Hepatic stellate cell (primary cell): ENCODE measurements at regions not wholly inside any gene's neighbourhood (a gene's known extent, or its start where the extent isn't known, plus 50 kb on each side); places are given as distances from the start of the nearest gene placed in this dataset.
"Not testable (repeated sequence)": the region's sequence is repeated elsewhere in the genome, so short reads cannot be mapped to it uniquely, and the experiment has no call there.

Experiments used
- DNase-seq: peaks from one replicate; pipeline ENCODE4 v3.0.0; 2011; ENCODE audit warnings: low spot score

DNA sequence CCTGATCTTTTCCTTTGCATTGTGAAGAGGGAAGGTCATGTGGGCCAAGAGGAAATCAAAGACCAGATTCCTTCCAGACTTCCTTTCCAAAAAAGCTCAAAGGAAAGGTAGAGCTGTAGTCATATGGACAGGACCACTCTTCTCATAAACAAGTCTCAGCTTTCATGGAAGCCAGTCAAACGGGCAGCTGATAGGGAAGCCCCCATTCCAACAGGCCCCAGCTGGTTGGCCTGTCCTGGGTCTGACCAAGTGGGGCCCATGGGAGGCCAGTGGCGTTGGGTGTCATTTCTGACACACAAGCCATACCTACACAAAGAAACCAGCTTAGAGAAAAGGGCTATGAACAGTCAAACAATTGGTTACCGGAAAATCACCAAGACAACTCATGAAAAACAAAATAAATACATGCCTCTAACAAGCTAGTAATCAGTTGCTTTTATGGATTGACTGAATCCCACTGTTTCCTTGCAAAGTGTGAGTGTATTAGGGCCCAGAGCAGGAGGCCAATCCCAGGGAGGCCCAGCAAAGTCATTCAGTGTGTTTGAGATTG is 149.6 kb upstream of the MAMLD1 start:
- DNase-seq, result no peak

DNA sequence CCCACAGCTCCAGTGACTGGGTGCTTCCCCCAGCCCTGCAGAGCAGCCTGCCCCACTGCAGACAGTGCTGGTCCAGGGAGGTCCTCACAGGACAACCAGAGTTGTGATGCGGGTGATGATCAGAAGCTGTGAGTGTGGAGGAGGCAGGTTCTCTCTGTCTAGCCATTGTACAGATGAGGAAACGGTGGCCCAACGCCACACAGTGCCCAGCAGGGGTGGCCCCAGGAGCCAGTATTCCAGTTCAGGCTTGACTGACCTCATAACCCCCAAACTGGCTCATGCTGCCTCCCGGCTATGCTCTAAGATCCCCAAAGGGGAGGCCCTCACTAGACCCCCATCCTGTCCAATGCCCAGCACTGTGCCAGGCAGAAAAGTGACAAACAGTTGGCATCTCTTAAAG is 147.1 kb upstream of the MAMLD1 start:
- DNase-seq, result not testable (repeated sequence)

DNA sequence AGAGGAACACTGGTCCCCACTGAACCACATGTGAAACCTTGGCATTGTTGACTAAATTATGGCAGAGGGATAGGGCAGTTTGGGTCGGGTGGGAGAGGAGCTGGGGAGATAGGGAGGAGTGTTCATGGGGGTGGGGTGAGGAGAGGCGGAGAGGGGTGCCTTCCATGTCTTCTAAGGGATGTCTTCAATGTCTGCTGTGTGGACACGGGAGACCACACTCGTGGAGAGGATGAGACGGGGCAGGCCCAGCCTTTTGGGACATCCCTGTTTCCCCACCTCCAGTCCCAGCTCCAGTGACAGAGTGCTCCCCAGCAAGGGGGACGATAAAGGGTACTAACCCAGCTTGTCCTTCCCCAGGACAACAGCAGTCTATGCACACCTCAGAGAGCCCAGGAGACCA is 146.4 kb upstream of the MAMLD1 start:
- DNase-seq, result no peak

DNA sequence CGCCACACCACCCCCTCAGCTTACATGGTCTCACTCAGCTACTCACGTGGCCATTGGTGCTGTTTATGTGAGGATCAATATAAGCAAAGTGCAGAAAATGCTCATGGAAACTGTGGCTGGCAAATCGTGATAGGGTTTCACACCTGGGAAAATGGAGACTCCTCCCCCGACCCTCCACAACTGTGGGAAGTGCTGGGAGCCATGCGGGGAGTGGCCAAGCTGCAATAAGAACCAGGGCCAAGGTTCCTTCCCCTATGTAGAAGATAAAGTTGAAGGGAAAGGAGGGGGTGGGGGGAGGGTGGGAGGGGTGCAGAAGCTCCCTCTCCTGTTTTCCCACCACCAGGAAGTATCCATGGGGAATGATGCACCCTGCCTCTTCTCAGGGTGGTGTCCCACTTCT is 145.5 kb upstream of the MAMLD1 start:
- no peak for DNase-seq

DNA sequence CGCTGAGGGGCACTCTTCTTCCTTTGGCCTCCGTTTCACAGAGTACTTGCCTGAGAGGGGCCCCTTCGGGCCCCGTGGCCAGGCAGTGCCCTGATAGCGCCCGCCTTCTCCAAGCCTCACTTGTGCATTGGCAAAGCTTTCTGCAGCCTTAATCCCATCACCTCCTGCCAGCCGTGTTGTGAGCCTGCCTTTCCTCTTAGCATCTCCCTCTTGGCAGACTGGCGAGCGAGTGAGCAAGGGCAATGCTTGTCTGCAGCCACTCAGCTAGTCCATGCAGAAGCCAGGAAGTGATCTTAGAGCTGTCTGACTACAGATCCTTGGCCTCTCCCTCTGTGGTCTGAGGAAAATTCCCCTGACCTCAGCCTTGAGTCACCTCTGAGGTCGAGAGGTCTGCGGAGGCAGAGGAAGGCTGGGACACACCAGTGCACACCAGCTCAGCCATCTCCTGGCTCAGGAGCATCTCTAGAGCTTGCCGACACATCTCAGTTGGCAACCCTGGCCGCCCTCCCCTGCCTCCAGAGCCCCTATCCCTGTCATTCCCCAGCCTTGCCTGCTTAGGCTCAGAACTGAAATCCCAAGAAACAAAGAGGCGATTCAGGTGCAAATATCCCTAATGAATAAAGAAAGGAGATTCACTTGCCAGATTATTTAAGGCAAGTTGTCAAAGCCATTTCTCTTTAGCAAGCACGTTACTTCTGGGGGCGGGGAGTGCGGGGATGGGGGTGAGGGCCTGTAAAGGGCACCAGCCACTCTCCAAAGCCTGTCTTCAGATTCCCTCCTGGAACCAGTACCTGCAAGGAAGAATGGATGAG is 143.5 kb upstream of the MAMLD1 start:
- DNase-seq, result no peak

DNA sequence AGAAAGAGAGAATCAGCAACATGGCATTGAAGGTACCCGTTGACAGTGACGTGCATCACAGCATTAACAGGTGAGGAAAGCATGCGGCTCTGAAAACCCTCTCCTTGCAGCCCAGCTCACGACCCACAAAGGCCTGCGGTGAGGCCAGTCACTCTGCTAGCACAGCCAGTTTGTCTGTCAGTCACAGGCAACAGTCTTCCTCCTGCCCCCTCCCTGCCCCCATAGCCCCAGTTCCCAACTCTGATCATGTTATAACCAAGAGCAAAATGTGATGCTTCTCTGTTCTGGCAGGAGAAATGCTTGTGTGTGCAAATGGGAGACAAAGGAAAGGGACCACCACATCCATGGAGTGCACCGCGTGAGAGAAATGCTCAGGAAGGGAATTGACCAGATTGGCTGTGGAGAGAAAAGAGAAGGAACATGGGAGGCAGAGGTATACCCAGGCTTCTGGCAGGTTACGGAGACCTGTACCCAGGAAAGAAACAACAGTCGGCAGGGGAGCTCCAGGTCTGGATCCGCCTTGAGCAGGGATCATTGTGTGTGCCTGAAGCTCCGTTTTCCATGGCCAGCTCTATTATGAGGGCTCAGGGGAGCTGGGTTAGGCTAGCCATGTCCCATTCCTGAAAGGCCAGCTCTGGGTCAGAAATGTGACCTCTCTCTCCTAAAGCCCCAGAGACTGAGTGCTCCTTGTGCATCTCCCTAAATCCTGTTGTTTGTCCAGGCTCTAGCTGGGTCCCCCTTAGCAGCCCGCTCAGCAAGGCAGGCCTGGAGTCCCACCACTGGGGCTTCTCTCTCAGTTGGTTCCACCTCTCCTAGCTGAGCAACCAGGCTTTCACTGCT is 139.7 kb upstream of the MAMLD1 start:
- no peak for DNase-seq

DNA sequence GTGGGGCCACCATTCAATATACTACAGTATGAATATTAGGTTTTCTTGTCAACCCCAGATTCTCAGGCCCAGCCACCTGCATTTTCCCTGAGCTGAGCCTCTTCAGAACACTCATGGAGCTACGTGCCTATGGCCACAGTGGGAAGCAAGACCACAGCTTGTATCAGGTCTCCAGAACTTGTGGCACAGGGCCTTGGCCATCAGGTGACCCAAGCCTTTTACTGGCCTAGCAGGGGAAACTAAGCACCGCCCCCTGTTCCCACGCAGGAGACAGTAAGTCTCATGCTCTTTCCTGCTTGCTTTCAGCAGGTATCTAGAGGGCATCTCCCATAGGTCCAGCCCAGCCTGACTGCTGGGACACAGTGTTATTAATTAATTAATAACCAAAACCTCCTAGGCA is 138.4 kb upstream of the MAMLD1 start:
- DNase-seq, result no peak

DNA sequence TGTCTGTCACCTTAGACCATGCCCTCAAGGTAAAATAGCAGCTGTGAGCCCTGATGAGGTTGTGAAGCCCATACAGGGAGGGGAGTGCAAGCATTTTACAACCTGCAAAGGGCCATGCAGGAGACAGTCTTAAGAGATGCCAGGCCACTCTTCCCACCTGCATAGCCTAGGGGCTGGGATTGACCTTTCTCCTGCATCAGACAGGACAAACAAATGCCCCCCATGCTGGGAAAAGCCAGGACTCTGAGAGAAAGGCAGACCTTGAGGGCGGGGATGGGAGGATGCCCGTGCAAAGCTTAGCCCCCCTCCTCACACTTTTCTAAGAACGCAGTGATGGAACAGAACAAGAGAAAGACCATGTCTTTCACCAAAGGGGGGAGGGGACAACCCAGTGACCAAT is 137.9 kb upstream of the MAMLD1 start:
- no peak for DNase-seq

DNA sequence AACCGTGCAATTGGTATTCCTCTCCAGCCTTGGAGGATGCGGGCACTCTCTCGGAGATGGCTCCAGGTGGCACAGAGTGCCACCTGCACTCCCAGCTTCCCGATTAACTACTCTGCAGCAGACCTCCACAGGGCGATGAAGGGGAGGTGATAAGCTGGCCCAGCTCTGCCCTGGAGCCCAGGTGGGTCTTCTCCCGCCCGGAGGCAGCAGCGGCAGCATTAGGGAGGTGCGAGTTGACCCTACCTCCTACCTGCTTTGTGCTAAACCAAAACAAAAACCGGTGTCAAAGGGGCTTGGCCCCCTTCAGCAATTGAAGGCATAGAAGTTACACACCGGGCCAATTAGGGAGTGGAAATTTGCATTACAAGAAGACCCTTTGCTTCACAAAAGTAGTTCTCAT is 137.4 kb upstream of the MAMLD1 start:
- no peak for DNase-seq

DNA sequence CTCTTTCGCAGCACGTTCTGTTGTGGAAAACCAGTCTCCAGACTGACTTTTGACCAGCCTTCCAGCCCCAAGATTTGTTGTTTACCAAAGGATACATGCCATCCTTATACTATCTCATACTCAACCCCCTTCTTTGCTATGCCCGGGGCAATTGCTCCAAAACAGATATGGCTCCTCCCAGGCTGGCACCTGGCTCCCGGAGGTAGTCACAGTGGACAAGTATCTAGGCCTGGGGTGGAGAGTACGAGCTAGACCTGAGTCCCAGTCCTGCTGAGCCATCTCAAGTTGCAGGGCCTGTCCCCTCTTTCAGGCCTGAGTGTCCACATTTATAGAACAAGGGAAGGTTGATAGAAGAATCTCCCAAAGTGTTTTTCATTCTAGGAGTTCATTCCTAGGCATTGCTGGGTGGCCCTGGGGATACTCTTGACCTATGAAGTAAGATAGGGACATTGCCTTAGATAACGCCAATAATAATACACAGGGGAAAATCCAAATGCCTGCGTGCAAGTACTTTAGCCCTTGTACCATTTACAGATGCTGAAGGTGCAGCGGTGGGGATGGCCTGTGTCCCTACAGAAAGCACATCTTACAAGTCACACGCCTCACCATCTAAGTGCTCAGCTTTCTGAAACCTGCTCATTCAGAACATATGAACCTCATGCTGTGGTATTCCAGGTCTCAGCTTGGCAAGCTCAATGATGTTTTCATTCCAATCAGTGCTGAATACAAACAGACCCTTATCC is 136.7 kb upstream of the MAMLD1 start:
- no peak for DNase-seq

DNA sequence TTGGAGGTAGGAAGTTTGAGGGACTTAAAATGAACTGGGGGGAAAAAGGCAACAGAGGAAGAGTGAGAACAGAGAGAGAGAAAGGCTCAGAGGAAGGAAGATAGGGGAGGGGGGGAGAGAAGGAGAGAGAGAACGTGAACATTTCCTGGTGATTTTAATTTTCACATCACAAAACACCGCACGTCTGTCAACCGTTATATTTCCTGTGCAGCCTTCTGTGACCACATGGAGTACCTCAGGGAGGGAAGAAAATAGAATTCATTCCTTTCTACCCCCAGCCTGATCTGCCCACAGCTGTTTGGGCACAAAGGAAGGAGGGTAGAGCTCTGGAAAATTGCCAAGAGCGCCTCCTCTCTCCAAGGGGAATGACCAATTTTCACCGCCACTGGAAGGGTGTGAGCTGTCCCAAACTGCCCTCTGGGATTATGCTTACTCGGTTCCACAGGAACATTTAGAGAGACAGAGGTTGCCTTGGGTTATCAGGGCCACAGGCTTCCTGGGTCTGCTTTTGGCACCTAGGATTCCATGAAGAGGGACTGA is 135.7 kb upstream of the MAMLD1 start:
- DNase-seq, result no peak

DNA sequence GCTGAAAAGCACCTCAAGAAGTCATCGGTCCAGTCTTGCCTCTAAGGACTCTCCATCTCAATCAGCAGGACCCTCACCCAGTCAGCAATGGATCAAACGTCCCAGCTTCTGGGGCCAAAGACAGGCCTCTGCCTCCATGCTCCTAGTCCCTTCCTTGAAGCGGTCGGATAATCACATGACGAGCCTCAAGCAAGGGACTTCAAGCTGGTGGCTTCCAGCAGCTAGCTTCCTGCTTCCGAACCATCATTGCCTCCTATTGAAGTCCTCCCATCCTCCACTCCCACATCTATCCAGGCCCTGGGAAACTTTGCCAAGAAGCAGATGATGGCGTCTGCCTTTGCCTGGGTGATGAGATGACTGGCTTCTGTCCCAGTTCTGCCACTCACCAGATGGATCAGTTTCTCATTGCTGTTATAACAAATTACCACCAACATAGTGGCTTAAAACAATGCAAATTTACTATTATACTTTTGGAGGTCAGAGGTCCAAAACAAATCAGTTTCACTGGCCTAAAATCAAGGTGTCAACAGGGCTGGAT is 135.2 kb upstream of the MAMLD1 start:
- DNase-seq, result no peak

DNA sequence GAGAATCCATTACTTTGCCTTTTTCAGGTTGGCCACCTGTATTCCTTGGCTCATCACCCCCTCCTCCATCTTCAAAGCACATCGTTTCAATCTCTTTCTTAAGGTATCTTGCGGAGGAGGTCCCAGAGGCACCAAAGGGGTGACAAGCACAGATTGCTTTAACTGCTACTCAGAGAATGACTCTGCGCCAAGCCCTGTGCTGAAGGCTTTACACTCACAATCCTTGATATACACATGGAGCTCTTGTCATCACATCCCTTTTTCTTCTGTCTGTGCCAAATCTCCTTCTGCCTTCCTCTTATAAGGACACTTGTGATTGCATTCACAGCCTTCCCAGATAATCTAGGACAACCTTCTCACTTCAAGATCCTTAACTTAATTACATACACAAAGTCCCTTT is 134.7 kb upstream of the MAMLD1 start:
- DNase-seq, result no peak

DNA sequence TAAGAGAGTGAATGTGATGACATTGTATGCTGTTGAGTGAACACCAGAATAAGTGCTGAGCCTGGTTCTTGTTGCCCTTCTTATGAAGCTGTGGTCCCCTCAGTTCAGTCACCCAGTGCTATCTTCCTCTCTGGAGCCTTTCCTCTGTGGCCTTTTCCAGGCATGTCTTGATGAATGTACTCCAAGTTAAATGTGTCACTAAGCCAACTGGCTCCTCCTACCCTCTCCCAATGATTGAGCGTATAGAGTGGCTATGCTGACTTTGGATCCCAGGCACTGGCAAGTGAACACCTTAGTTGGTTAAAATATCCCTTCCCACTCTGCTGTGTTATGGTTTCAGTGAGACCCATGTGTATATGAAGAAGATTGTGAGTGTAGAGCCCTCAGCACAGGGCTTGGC is 134.1 kb upstream of the MAMLD1 start:
- no peak for DNase-seq

DNA sequence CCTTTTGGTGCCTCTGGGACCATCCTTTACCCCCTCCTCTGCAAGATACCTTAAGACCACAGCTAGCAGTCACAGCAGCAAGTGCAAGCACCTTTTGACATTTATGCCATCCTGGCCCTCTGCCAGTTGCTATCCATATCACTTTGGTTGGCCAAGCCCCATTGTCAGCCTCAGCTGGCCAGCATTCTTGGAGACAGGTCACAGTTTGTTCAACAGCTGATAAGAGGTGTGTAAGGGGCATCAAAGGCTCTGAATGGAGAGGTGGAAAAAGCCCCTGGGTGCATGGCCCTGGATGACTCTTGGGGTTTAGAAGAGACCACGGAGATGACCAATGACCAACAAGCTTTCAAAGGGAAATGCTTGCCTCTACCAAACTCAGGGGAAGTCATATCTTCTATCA is 133.6 kb upstream of the MAMLD1 start:
- DNase-seq, result no peak

DNA sequence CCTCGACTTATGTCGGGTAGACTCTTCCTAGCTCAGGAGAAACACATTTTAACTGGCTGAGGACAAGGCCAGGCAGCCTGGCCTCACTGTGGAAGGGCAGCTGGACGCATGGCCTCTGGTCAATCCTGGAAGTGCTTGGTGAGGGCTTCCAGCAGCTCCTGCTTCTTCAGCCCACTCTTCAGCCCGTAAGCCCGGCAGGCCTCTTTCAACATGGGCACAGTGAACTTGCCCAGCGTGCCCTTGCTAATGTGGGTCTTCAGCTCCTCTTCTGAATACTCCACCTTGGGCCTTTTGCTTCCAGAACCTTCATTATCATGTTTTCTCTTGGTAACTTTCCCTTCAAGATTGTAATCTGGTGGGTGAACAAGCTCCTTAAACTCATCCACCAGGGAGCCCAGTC is 132.2 kb upstream of the MAMLD1 start:
- DNase-seq, result not testable (repeated sequence)

DNA sequence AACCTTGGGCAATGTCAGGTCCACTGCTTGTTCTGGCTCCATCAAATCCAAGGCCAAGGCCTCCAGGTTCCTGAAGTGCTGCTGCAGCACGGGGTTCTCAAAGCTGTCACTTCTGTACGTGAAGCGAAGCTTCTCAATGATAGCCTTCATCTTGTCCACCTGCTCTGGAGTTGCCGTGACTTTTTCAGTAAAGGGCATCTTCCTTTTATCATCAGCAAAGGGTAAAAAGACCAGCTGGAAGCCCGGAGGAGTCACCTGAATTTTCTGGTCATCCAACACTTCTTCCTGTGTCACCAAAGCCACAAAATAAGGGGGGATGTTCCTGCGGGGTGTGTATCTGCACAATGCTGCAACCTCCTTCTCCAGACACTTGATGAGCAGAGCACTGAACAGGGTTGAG is 131.7 kb upstream of the MAMLD1 start:
- not testable (repeated sequence) for DNase-seq

DNA sequence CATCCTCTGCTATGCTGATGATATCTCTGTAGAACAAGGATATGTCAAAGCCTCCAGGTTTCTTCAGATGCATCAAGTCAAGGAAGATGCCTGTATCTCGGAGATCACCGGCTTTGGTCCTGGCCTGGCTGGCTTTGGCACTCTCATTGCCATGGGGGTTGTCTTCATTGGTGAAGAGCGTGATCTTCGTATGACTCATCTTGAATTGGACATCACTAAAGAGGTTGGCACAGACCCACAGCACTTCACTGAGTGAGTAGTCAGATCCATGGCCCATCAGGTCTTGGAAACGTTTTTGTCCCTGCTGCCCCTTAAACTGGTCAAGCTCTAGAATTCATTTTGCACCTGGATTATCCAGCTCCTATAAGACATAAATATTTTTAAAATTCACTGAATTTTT is 130.9 kb upstream of the MAMLD1 start:
- not testable (repeated sequence) for DNase-seq

DNA sequence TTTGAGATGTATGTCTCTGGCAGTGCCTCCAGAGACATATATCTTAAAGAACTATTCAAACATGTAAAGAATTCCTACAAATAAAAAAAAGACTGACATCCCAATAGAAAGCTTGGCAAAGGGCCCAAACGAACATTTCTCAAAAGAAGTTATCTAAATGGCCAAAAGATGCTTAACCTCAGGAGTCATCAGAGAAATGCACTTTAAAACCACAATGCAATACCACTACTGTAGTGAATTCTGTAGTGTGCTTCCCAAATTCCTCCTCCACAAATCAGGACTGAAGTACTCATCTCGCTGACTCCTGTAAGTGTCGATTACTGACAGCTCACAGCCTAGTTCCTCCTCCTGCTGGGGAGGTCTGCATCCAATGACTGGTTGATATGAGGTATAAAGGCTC is 129.0 kb upstream of the MAMLD1 start:
- DNase-seq, result no peak

DNA sequence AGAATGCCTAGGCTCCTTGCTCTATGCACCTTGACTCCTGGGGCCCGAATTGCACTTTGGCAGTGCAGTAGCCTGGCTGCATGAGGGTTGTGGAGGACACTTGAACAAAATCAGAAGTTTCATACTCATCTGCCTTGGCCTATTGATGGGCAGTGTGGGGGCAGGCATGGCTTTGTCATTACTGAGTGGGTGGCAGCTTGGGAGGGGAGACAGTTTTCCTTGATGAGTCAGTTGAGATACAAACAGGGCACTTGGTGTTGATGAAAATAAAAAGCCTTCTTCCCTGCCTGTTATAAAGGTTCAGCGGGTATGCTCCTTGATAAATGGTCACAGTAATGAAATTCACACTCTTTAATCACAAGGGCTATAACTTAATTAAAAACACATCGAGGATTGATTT is 126.8 kb upstream of the MAMLD1 start:
- DNase-seq, result no peak

DNA sequence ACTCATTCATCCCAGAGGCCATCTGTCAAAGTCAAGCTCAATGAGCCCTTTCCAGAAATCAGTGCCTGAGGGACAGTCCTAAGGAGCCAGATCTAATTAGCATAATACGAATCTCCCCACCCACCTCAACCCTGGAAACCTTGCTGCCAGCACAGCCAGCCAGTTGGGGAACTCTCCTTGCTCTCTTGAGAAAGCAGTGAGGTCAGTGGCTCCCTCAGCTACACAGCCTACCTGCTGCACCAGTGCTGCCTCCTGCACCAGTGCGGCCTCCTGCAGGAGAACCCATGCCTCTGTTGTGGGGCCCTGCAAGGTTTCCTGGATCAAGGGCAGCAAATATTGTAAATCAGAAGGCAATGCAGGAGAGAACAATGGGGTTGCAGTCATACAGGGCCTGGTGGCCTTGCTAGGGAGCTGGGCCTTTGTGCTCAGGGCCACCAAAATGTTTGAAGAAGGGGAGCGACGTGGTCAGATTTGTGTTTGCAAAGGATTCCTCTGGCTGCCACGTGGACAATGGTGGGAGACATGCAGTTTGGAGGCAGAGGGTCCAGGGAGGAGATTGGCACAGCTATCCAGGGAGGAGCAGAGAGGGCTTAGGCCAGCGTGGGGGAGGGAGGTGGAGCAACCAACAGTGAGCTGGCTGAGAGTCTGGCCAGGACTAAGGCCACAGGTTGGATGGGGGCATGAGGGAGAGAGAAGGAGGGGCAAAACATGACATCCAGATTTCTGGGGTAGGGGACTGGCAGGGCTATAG is 124.3 kb upstream of the MAMLD1 start:
- DNase-seq, result no peak
